CD4-positive, alpha-beta T cell (primary cell): ENCODE measurements at regions not wholly inside any gene's neighbourhood (a gene's known extent, or its start where the extent isn't known, plus 50 kb on each side); places are given as distances from the start of the nearest gene placed in this dataset.

Source experiments
- ATAC-seq: fragments of 200-7000 bp; cut with Tn5 transposase; one replicate; pipeline ENCODE4 v1.10.0; 2022; ENCODE audit warnings: mild to moderate bottlenecking; ENCODE audit not compliant: poor library complexity
- CTCF ChIA-PET: fragments of 350-600 bp; sonication (Branson Sonifier 250); formaldehyde crosslinking; loops from one replicate; lab custom pipeline; 2021; ENCODE audit warnings: antibody characterized with exemption, inconsistent platforms; lab: Charles Lee
- POLR2A ChIA-PET: fragments of 350-600 bp; sonication (Branson Sonifier 250); formaldehyde crosslinking; loops from one replicate; lab custom pipeline; 2021; ENCODE audit warnings: antibody characterized with exemption, inconsistent platforms; lab: Charles Lee
- DNase-seq, 14 experiments: peaks; one replicate each; pipeline ENCODE4 v3.0.0-alpha.2; 2013 to 2020; ENCODE audit warnings: mixed read lengths in 2 of 14
- H3K27ac ChIP-seq, 2 donors: one replicate each; pipeline versions ENCODE4 v1.5.1 to v1.7.0; 2013; ENCODE audit warnings: low read length in 2 of 2, low read depth in 1 of 2, mild to moderate bottlenecking in 1 of 2
- H3K27me3 ChIP-seq, 2 experiments: 1 replicate in 1 of 2; 2 replicates in 1 of 2; pipeline versions ENCODE4 v1.6.1 to v1.7.0; 2013; ENCODE audit warnings: low read length in 2 of 2, control low read depth in 1 of 2, mild to moderate bottlenecking in 1 of 2, moderate library complexity in 1 of 2; ENCODE audit not compliant: insufficient read depth in 2 of 2, control insufficient read depth in 1 of 2
- H3K36me3 ChIP-seq: one replicate; pipeline ENCODE4 v1.6.1; 2013; ENCODE audit warnings: low read length, control low read depth; ENCODE audit not compliant: insufficient read depth
- H3K4me1 ChIP-seq: one replicate; pipeline ENCODE4 v1.6.1; 2013; ENCODE audit warnings: low read length, control low read depth; ENCODE audit not compliant: insufficient read depth
- H3K4me3 ChIP-seq: one replicate; pipeline ENCODE4 v1.5.1; 2013; ENCODE audit warnings: mild to moderate bottlenecking, low read length, moderate library complexity
- H3K9me3 ChIP-seq, 2 experiments: 1 replicate in 1 of 2; 2 replicates in 1 of 2; pipeline versions ENCODE4 v1.6.1 to v1.7.0; 2013; ENCODE audit warnings: low read length in 2 of 2, mild to moderate bottlenecking in 2 of 2, control low read depth in 1 of 2, moderate library complexity in 1 of 2; ENCODE audit not compliant: control insufficient read depth in 1 of 2, insufficient read depth in 1 of 2
- H3K27ac Mint-ChIP-seq: one replicate; pipeline ENCODE4 v1.8.0; 2020; ENCODE audit warnings: mixed read lengths
- H3K27me3 Mint-ChIP-seq: one replicate; pipeline ENCODE4 v1.8.0; 2021; ENCODE audit warnings: mixed read lengths
- H3K36me3 Mint-ChIP-seq: one replicate; pipeline ENCODE4 v1.8.0; 2021; ENCODE audit warnings: low read depth, mixed read lengths
- H3K4me1 Mint-ChIP-seq: one replicate; pipeline ENCODE4 v1.8.0; 2021; ENCODE audit warnings: low read depth, mixed read lengths
- H3K4me3 Mint-ChIP-seq: one replicate; pipeline ENCODE4 v1.8.0; 2020; ENCODE audit warnings: mild to moderate bottlenecking, mixed read lengths
- H3K9me3 Mint-ChIP-seq: one replicate; pipeline ENCODE4 v1.8.0; 2020; ENCODE audit warnings: mixed read lengths
- CTCF ChIP-seq: fragments of 200-600 bp; IDR thresholded peaks from one replicate; pipeline ENCODE4 v1.8.0; 2022; ENCODE audit warnings: antibody characterized with exemption, mild to moderate bottlenecking
- intact Hi-C, 2 experiments: fragments of 100-400 bp; cut with DNase I in 1 of 2; cut with micrococcal nuclease in 1 of 2; formaldehyde crosslinking; loops; one replicate each; pipeline versions ENCODE4 v1.15.1 to v1.9.0; 2023 to 2025; cut with DNase I, micrococcal nuclease

- Mint-ChIP-seq H3K27me3 (no peaks in the 10 kb centered on the region), H3K36me3 (no peaks in the 10 kb centered on the region), H3K4me1 (peaks cover 9% of the 10 kb centered on the region), H3K9me3 (no peaks in the 10 kb centered on the region), H3K4me3 (no peak overlapping the region), H3K27ac (no peak overlapping the region)
- POLR2A ChIA-PET, result no interaction called here
- H3K9me3 ChIP-seq, result no peaks in the 10 kb centered on the region
- CTCF ChIA-PET, result no interaction called here
- no peak overlapping the region for H3K27ac ChIP-seq
- intact Hi-C loops, result no loop called here
- no peaks in the 10 kb centered on the region for H3K36me3 ChIP-seq
- H3K27me3 ChIP-seq, result no peaks in the 10 kb centered on the region
- H3K4me1 ChIP-seq, result no peaks in the 10 kb centered on the region
- ATAC-seq, result no peak
- no peak for DNase-seq
- no peak for TF ChIP-seq CTCF
- no peak overlapping the region for H3K4me3 ChIP-seq
These were observed 113.1 kb upstream of the RASSF8 start for GRCh38 chr12:25845415-25845814.

- Mint-ChIP-seq H3K4me1 (no peaks in the 10 kb centered on the region), H3K27ac (no peak overlapping the region), H3K36me3 (no peaks in the 10 kb centered on the region), H3K9me3 (no peaks in the 10 kb centered on the region), H3K27me3 (no peaks in the 10 kb centered on the region), H3K4me3 (no peak overlapping the region)
- no peaks in the 10 kb centered on the region for H3K9me3 ChIP-seq
- H3K27me3 ChIP-seq, result no peaks in the 10 kb centered on the region
- no peak for TF ChIP-seq CTCF
- no peak overlapping the region for H3K4me3 ChIP-seq
- ATAC-seq (no peak), DNase-seq (no peak)
- no peaks in the 10 kb centered on the region for H3K36me3 ChIP-seq
- ChIA-PET CTCF (no interaction called here), POLR2A (no interaction called here)
- H3K27ac ChIP-seq, result no peak overlapping the region
- no peaks in the 10 kb centered on the region for H3K4me1 ChIP-seq
- intact Hi-C loops, result no loop called here
These were observed 105.7 kb upstream of the RASSF8 start for GRCh38 chr12:25852792-25853191.

- H3K27ac Mint-ChIP-seq, result no peak overlapping the region
- no peaks in the 10 kb centered on the region for H3K9me3 ChIP-seq
- POLR2A ChIA-PET, result no interaction called here
- no peak overlapping the region for H3K4me3 ChIP-seq
- H3K4me1 Mint-ChIP-seq, result no peaks in the 10 kb centered on the region
- H3K27ac ChIP-seq, result no peak overlapping the region
- intact Hi-C loops, result no loop called here
- H3K27me3 Mint-ChIP-seq, result no peaks in the 10 kb centered on the region
- H3K36me3 ChIP-seq, result no peaks in the 10 kb centered on the region
- H3K4me3 Mint-ChIP-seq, result no peak overlapping the region
- H3K27me3 ChIP-seq, result no peaks in the 10 kb centered on the region
- CTCF ChIA-PET, result no interaction called here
- H3K4me1 ChIP-seq, result no peaks in the 10 kb centered on the region
- H3K36me3 Mint-ChIP-seq, result no peaks in the 10 kb centered on the region
- H3K9me3 Mint-ChIP-seq, result no peaks in the 10 kb centered on the region
- no peak for DNase-seq
- no peak for TF ChIP-seq CTCF
- ATAC-seq, result no peak
These were observed 105.0 kb upstream of the RASSF8 start for GRCh38 chr12:25853316-25854095.
